GM23338 (cell line): ENCODE measurements at regions not wholly inside any gene's neighbourhood (a gene's known extent, or its start where the extent isn't known, plus 50 kb on each side); places are given as distances from the start of the nearest gene placed in this dataset.
"Not testable (repeated sequence)": the region's sequence is repeated elsewhere in the genome, so short reads cannot be mapped to it uniquely, and the experiment has no call there.

Experiments used
- ATAC-seq: fragments of 200-7000 bp; cut with Tn5 transposase; 3 replicates; pipeline ENCODE4 v1.9.1; 2020
- DNase-seq: peaks from one replicate; pipeline ENCODE4 v3.0.0-alpha.2; 2015; ENCODE audit warnings: low spot score
- H2AFZ ChIP-seq: fragments of 200-600 bp; sonication (generic); 2 replicates; pipeline ENCODE4 v1.8.0; 2016; ENCODE audit warnings: antibody characterized with exemption, mild to moderate bottlenecking, moderate library complexity
- H3F3A ChIP-seq: fragments of 200-600 bp; sonication (generic); replicated peaks from 2 replicates; pipeline ENCODE4 v1.8.0; 2017; ENCODE audit warnings: antibody characterized with exemption, mixed run types, low read depth
- H3K27ac ChIP-seq: fragments of 200-600 bp; sonication (generic); 2 replicates; pipeline ENCODE4 v1.6.1; 2016; ENCODE audit warnings: low read depth
- H3K27me3 ChIP-seq: fragments of 200-600 bp; sonication (generic); 2 replicates; pipeline ENCODE4 v1.8.0; 2016; ENCODE audit warnings: mild to moderate bottlenecking, mixed run types, moderate library complexity; ENCODE audit not compliant: insufficient read depth
- H3K36me3 ChIP-seq: fragments of 200-600 bp; sonication (generic); 2 replicates; pipeline ENCODE4 v1.8.0; 2016; ENCODE audit warnings: mild to moderate bottlenecking; ENCODE audit not compliant: insufficient read depth
- H3K4me1 ChIP-seq: fragments of 200-600 bp; sonication (generic); 2 replicates; pipeline ENCODE4 v1.8.0; 2016; ENCODE audit warnings: mild to moderate bottlenecking, moderate library complexity; ENCODE audit not compliant: insufficient read depth
- H3K4me2 ChIP-seq: fragments of 200-600 bp; sonication (generic); 2 replicates; pipeline ENCODE4 v1.7.1; 2017; ENCODE audit warnings: mixed run types
- H3K4me3 ChIP-seq: fragments of 200-600 bp; sonication (generic); 2 replicates; pipeline ENCODE4 v1.6.1; 2016; ENCODE audit warnings: mixed run types
- H3K79me2 ChIP-seq: fragments of 200-600 bp; sonication (generic); replicated peaks from 2 replicates; pipeline ENCODE4 v1.8.0; 2017; ENCODE audit warnings: mild to moderate bottlenecking; ENCODE audit not compliant: insufficient read depth
- H3K9me2 ChIP-seq: fragments of 200-600 bp; sonication (generic); 2 replicates; pipeline ENCODE4 v1.8.0; 2017; ENCODE audit not compliant: insufficient read depth
- H4K20me1 ChIP-seq: fragments of 200-600 bp; sonication (generic); replicated peaks from 2 replicates; pipeline ENCODE4 v1.8.0; 2017; ENCODE audit warnings: mild to moderate bottlenecking; ENCODE audit not compliant: insufficient read depth
- H3K27ac Mint-ChIP-seq: 2 replicates; pipeline ENCODE4 v1.8.0; 2020; ENCODE audit warnings: inconsistent platforms, mild to moderate bottlenecking, moderate library complexity, mixed read lengths
- H3K27me3 Mint-ChIP-seq: 3 replicates; pipeline ENCODE4 v1.8.0; 2022; ENCODE audit warnings: low read depth, mild to moderate bottlenecking, moderate library complexity, mixed read lengths, inconsistent platforms; ENCODE audit not compliant: insufficient read depth, poor library complexity
- H3K36me3 Mint-ChIP-seq: 3 replicates; pipeline ENCODE4 v1.8.0; 2021; ENCODE audit warnings: low read depth, mild to moderate bottlenecking, inconsistent platforms, moderate library complexity, mixed read lengths
- H3K4me1 Mint-ChIP-seq: 3 replicates; pipeline ENCODE4 v1.8.0; 2020; ENCODE audit warnings: mild to moderate bottlenecking, inconsistent platforms, mixed read lengths
- H3K4me3 Mint-ChIP-seq: 3 replicates; pipeline ENCODE4 v1.8.0; 2021; ENCODE audit warnings: moderate library complexity, mild to moderate bottlenecking, inconsistent platforms, mixed read lengths
- H3K9me3 Mint-ChIP-seq: 3 replicates; pipeline ENCODE4 v1.8.0; 2020; ENCODE audit warnings: moderate library complexity, mild to moderate bottlenecking, inconsistent platforms, mixed read lengths
- CREB1 ChIP-seq: fragments of 250-450 bp; sonication (Bioruptor Pico); IDR thresholded peaks from 2 replicates; pipeline ENCODE4 v1.5.0; 2020; ENCODE audit warnings: low read depth, mild to moderate bottlenecking, moderate library complexity
- CTCF ChIP-seq, 2 experiments: fragments of 200-600 bp in 1 of 2; sonication (generic) in 1 of 2; conservative IDR thresholded peaks; 2 replicates each; pipeline versions ENCODE4 v1.5.1 to v1.6.1; 2016 to 2017; ENCODE audit warnings: antibody characterized with exemption in 2 of 2, low read depth in 2 of 2, mild to moderate bottlenecking in 2 of 2, moderate library complexity in 1 of 2
- EZH2 ChIP-seq: fragments of 200-600 bp; sonication (generic); IDR thresholded peaks from one replicate; pipeline ENCODE4 v1.8.0; 2017; ENCODE audit warnings: antibody characterized with exemption, mild to moderate bottlenecking, low read depth; ENCODE audit not compliant: unreplicated experiment
- EZH2phosphoT487 ChIP-seq: fragments of 200-600 bp; sonication (generic); IDR thresholded peaks from one replicate; pipeline ENCODE4 v1.8.1; 2018; ENCODE audit warnings: antibody characterized with exemption; ENCODE audit not compliant: unreplicated experiment
- JUNB ChIP-seq: IDR thresholded peaks from one replicate; pipeline ENCODE4 v1.6.1; 2016; ENCODE audit warnings: antibody characterized with exemption; ENCODE audit not compliant: unreplicated experiment
- NANOG ChIP-seq: IDR thresholded peaks from 2 replicates; pipeline ENCODE4 v1.6.1; 2016; ENCODE audit warnings: antibody characterized with exemption, borderline replicate concordance
- POLR2AphosphoS5 ChIP-seq: IDR thresholded peaks from 2 replicates; pipeline ENCODE4 v1.6.1; 2016; ENCODE audit warnings: antibody characterized with exemption, low read depth
- STAT1 ChIP-seq: IDR thresholded peaks from one replicate; pipeline ENCODE4 v1.6.1; 2016; ENCODE audit warnings: antibody characterized with exemption; ENCODE audit not compliant: unreplicated experiment
- ZNF114 ChIP-seq: fragments of 250-450 bp; sonication (Bioruptor Pico); IDR thresholded peaks from 2 replicates; pipeline ENCODE4 v1.5.0; 2020; ENCODE audit warnings: mild to moderate bottlenecking, moderate library complexity
- ZNF331 ChIP-seq: fragments of 250-450 bp; sonication (Bioruptor Pico); IDR thresholded peaks from 2 replicates; pipeline ENCODE4 v1.5.0; 2020; ENCODE audit warnings: low read depth, mild to moderate bottlenecking, moderate library complexity
- TF ChIP-seq, protein P1 (sequence below): IDR thresholded peaks from 2 replicates; pipeline ENCODE4 v1.6.1; 2016; ENCODE audit warnings: antibody characterized with exemption
- TF ChIP-seq, protein P2 (sequence below): IDR thresholded peaks from one replicate; pipeline ENCODE4 v1.6.1; 2018; ENCODE audit warnings: antibody characterized with exemption; ENCODE audit not compliant: unreplicated experiment

GRCh38 chr12:131245564-131246355 lies 292.1 kb downstream of the ADGRD1 start:
- Histone ChIP-seq H3K27ac (no peak overlapping the region), H3K36me3 (no peaks in the 10 kb centered on the region), H3K4me3 (no peak overlapping the region), H3F3A (no peaks in the 10 kb centered on the region), H3K79me2 (no peaks in the 10 kb centered on the region), H4K20me1 (no peaks in the 10 kb centered on the region), H3K9me2 (0 out of 2 replicates have a peak, but pooled peaks cover 4% of the 10 kb centered on the region), H3K27me3 (no peaks in the 10 kb centered on the region), H3K4me2 (no peak overlapping the region), H2AFZ (no peak overlapping the region), H3K4me1 (no peaks in the 10 kb centered on the region)
- H3K4me1 Mint-ChIP-seq, result 0 out of 3 replicates have a peak, but pooled peaks cover 2% of the 10 kb centered on the region
- TF ChIP-seq, protein P1, sequence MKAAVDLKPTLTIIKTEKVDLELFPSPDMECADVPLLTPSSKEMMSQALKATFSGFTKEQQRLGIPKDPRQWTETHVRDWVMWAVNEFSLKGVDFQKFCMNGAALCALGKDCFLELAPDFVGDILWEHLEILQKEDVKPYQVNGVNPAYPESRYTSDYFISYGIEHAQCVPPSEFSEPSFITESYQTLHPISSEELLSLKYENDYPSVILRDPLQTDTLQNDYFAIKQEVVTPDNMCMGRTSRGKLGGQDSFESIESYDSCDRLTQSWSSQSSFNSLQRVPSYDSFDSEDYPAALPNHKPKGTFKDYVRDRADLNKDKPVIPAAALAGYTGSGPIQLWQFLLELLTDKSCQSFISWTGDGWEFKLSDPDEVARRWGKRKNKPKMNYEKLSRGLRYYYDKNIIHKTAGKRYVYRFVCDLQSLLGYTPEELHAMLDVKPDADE, result no peak
- TF ChIP-seq CTCF (conservative IDR thresholded peaks at IDR 0.05; ENCODE audit: low read depth in 2 of 2) (no peak), POLR2AphosphoS5 (no peak), EZH2 (no peak), JUNB (no peak), CREB1 (CRISPR knock-in tag) (no peak), EZH2phosphoT487 (no peak), ZNF114 (no peak), STAT1 (no peak), NANOG (no peak), ZNF331 (CRISPR knock-in tag) (no peak)
- TF ChIP-seq, protein P2, sequence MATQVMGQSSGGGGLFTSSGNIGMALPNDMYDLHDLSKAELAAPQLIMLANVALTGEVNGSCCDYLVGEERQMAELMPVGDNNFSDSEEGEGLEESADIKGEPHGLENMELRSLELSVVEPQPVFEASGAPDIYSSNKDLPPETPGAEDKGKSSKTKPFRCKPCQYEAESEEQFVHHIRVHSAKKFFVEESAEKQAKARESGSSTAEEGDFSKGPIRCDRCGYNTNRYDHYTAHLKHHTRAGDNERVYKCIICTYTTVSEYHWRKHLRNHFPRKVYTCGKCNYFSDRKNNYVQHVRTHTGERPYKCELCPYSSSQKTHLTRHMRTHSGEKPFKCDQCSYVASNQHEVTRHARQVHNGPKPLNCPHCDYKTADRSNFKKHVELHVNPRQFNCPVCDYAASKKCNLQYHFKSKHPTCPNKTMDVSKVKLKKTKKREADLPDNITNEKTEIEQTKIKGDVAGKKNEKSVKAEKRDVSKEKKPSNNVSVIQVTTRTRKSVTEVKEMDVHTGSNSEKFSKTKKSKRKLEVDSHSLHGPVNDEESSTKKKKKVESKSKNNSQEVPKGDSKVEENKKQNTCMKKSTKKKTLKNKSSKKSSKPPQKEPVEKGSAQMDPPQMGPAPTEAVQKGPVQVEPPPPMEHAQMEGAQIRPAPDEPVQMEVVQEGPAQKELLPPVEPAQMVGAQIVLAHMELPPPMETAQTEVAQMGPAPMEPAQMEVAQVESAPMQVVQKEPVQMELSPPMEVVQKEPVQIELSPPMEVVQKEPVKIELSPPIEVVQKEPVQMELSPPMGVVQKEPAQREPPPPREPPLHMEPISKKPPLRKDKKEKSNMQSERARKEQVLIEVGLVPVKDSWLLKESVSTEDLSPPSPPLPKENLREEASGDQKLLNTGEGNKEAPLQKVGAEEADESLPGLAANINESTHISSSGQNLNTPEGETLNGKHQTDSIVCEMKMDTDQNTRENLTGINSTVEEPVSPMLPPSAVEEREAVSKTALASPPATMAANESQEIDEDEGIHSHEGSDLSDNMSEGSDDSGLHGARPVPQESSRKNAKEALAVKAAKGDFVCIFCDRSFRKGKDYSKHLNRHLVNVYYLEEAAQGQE, result no peak
- ATAC-seq (no peak), DNase-seq (no peak)
- H3K27ac Mint-ChIP-seq, result no peak overlapping the region
- H3K27me3 Mint-ChIP-seq, result peaks cover 12% of the 10 kb centered on the region
- no peak overlapping the region for H3K4me3 Mint-ChIP-seq
- H3K36me3 Mint-ChIP-seq, result peaks cover 15% of the 10 kb centered on the region; the same call in 2 of the 3 replicates
- H3K9me3 Mint-ChIP-seq, result peaks cover 36% of the 10 kb centered on the region

DNA sequence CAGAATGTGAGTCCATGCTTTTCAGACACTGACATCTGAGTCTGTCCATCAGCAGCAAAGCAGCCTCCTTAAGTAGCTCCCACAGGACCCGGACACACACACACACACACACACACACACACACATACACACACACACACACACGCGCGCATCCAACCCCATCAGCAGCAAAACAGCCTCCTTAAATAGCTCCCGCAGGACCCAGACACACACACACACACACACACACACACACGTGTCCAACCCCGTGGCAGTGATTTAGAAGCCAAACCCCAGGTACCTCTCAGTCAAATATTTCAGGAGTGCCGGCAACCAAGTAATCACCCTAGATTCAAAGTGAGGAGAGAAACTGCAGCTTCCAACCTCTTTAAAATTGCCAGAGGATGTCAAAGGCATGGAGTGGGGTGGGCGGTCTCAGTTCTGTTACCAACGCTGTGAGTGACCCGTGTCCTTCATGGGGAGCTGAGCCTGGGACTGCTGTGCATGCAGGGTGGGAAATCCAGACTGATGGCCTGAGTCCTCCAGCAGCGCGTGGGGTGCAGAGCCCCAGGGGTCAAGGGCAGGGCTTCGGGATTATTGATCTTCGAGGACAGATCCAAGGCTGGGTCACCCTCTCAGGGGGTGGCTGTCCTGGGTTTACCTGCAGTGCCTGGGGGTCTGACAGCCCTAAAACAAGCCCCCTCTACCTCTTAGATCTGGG lies 293.5 kb downstream of the ADGRD1 start:
- H3F3A ChIP-seq, H3K4me1 Mint-ChIP-seq, H3K79me2 ChIP-seq, H3K27ac Mint-ChIP-seq, H3K9me2 ChIP-seq, H3K4me1 ChIP-seq, H4K20me1 ChIP-seq, H3K4me3 ChIP-seq, H3K4me3 Mint-ChIP-seq, DNase-seq, ATAC-seq, H2AFZ ChIP-seq, H3K36me3 ChIP-seq, H3K27ac ChIP-seq, H3K4me2 ChIP-seq, H3K27me3 ChIP-seq, H3K36me3 Mint-ChIP-seq: not testable (repeated sequence)
- H3K27me3 Mint-ChIP-seq, result peaks cover 15% of the 10 kb centered on the region
- H3K9me3 Mint-ChIP-seq, result peaks cover 26% of the 10 kb centered on the region

GRCh38 chr12:131247875-131248274 lies 294.2 kb downstream of the ADGRD1 start:
- H3K4me3 ChIP-seq, H3K27ac Mint-ChIP-seq, H3F3A ChIP-seq, H3K4me2 ChIP-seq, H4K20me1 ChIP-seq, H3K4me1 ChIP-seq, DNase-seq, H3K4me3 Mint-ChIP-seq, H3K79me2 ChIP-seq, H3K36me3 Mint-ChIP-seq, H3K36me3 ChIP-seq, H3K27me3 ChIP-seq, ATAC-seq, H2AFZ ChIP-seq, H3K27ac ChIP-seq, H3K4me1 Mint-ChIP-seq, H3K9me2 ChIP-seq: not testable (repeated sequence)
- Mint-ChIP-seq H3K27me3 (peaks cover 15% of the 10 kb centered on the region), H3K9me3 (peaks cover 21% of the 10 kb centered on the region)
